ENCODE measurements at regions not wholly inside any gene's neighbourhood (a gene's known extent, or its start where the extent isn't known, plus 50 kb on each side); places are given as distances from the start of the nearest gene placed in this dataset.
A peak's percentile ranks its signal among the peaks of the same experiment; 100 is the strongest.

DNA sequence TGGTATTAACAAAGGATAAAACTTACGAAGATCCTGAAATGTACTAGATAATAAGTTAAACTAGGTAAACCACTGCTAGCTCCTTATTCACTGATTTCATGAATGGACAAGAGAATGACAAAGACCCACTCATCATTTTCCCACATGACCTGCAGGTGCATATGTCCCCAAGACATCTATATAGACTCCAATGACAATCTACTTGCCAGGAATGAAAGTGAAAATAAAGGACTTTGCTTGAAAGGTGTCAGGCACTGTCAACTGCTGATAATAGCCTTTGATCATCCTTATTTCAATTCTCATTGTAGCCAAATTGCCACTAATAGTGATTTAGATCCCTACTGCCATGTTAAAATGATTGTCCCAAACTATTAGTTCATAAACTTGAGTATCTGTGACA lies 321.8 kb downstream of the HACE1 start:
- Mint-ChIP-seq H3K27me3 (peaks cover 10% of the 10 kb centered on the region), H3K27ac (no peak overlapping the region)

DNA sequence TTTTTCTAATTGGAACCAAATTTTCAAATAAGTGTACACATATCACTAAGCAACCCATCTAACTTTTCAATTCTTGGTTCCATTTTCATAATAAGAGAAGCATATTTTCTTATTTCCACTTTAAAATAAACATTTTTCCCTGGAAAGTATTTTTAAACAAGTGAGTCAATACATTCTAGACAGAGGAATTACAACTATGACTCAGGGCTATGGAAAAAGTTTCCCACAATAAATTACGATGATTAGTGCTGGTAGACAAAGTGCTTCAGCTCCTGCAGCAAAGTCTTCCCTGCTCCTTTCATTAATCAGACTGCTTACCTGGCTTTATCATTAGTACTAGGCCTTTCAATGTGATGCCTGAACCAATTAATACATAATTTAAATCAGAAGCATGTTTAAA lies 322.5 kb downstream of the HACE1 start:
- CTCF ChIA-PET = interaction anchor here (3.0 kb wide), 1 partner anchor 11 kb away, joined by 11 read pairs; no protein-coding TSS in a partner anchor
- no peak overlapping the region for H3K27ac Mint-ChIP-seq
- no peak for ATAC-seq

More for the DNA sequence above, 321.8 kb downstream of the HACE1 start:
- no peaks in the 10 kb centered on the region for H3K4me1 Mint-ChIP-seq (ENCODE audit: low read depth)
- no peak for ATAC-seq
- no peak overlapping the region for H3K4me3 Mint-ChIP-seq
- ChIA-PET POLR2A (no interaction called here), CTCF (interaction anchor here (1.9 to 3.0 kb wide), 2 partner anchors 12 kb away, joined by 4 to 11 read pairs; no protein-coding TSS in a partner anchor)
- H3K36me3 Mint-ChIP-seq (ENCODE audit: low read depth) = no peaks in the 10 kb centered on the region
- intact Hi-C loops (cut with micrococcal nuclease) = no loop called here
- H3K9me3 Mint-ChIP-seq = no peaks in the 10 kb centered on the region
- TF ChIP-seq, protein P1, sequence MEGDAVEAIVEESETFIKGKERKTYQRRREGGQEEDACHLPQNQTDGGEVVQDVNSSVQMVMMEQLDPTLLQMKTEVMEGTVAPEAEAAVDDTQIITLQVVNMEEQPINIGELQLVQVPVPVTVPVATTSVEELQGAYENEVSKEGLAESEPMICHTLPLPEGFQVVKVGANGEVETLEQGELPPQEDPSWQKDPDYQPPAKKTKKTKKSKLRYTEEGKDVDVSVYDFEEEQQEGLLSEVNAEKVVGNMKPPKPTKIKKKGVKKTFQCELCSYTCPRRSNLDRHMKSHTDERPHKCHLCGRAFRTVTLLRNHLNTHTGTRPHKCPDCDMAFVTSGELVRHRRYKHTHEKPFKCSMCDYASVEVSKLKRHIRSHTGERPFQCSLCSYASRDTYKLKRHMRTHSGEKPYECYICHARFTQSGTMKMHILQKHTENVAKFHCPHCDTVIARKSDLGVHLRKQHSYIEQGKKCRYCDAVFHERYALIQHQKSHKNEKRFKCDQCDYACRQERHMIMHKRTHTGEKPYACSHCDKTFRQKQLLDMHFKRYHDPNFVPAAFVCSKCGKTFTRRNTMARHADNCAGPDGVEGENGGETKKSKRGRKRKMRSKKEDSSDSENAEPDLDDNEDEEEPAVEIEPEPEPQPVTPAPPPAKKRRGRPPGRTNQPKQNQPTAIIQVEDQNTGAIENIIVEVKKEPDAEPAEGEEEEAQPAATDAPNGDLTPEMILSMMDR (IDR thresholded peaks at IDR 0.05) = no peak
- DNase-seq = no peak

DNA sequence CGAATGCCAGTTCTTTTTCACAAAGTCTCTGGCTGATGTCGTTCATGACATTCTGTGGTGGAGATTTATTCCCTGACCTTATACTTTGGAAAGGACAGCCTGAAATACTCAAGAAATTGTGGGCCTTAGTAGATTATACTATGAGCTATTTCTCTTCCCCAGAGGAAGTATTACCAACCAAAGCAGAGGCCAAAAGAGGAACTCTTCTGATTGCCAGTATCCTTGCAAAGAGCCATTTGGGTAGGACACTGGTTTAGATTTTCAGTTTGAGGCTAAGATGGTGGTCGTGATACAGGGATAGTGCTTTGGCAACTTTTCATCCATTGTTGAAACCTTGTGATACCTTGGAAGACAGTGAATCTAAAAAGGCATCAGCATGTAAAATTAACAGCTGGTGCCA lies 327.3 kb downstream of the HACE1 start:
- TF ChIP-seq, protein P1 (IDR thresholded peaks at IDR 0.05) = no peak
- Mint-ChIP-seq H3K9me3 (no peaks in the 10 kb centered on the region), H3K27ac (no peak overlapping the region), H3K27me3 (peaks cover 5% of the 10 kb centered on the region), H3K36me3 (ENCODE audit: low read depth) (no peaks in the 10 kb centered on the region), H3K4me3 (no peak overlapping the region), H3K4me1 (ENCODE audit: low read depth) (no peaks in the 10 kb centered on the region)
- ChIA-PET POLR2A (no interaction called here), CTCF (no interaction called here)
- intact Hi-C loops (cut with micrococcal nuclease) = no loop called here
- ATAC-seq (no peak), DNase-seq (no peak)

More for the DNA sequence above, 322.5 kb downstream of the HACE1 start:
- Mint-ChIP-seq H3K4me1 (ENCODE audit: low read depth) (no peaks in the 10 kb centered on the region), H3K4me3 (no peak overlapping the region), H3K9me3 (no peaks in the 10 kb centered on the region), H3K27me3 (peaks cover 10% of the 10 kb centered on the region), H3K36me3 (ENCODE audit: low read depth) (no peaks in the 10 kb centered on the region)
- TF ChIP-seq, protein P1 (IDR thresholded peaks at IDR 0.05) = no peak
- no peak for DNase-seq
- intact Hi-C loops (cut with micrococcal nuclease) = no loop called here
- POLR2A ChIA-PET = no interaction called here

DNA sequence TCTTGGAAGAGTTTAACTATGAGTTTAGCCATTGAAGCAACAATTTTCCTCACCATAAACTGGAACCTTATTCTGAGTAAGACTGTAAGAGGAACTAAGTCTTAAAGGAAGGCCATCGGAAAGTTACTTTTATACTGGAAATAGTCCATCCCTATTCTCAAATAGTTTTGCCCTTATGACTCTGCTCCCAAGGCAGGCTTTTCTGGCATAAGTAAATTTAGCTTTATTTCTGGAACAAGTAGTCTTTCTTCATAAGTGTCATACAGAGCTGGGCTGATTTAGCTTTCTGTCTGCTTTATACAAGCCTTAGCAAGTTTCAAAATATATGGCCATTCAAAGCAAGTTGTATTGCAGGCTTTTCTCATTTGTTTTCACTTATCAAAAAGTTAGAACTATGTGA lies 328.1 kb downstream of the HACE1 start:
- no peak for ATAC-seq
- H3K9me3 Mint-ChIP-seq = no peaks in the 10 kb centered on the region
- intact Hi-C loops (cut with micrococcal nuclease) = no loop called here
- no peaks in the 10 kb centered on the region for H3K36me3 Mint-ChIP-seq (ENCODE audit: low read depth)
- ChIA-PET POLR2A (no interaction called here), CTCF (interaction anchor here (0.6 kb wide), 1 partner anchor 318 kb away, joined by 3 read pairs; no protein-coding TSS in a partner anchor)
- H3K4me3 Mint-ChIP-seq = no peak overlapping the region
- no peaks in the 10 kb centered on the region for H3K4me1 Mint-ChIP-seq (ENCODE audit: low read depth)
- TF ChIP-seq, protein P1 (IDR thresholded peaks at IDR 0.05) = no peak
- no peak overlapping the region for H3K27ac Mint-ChIP-seq
- H3K27me3 Mint-ChIP-seq = peaks cover 5% of the 10 kb centered on the region
- DNase-seq = no peak

DNA sequence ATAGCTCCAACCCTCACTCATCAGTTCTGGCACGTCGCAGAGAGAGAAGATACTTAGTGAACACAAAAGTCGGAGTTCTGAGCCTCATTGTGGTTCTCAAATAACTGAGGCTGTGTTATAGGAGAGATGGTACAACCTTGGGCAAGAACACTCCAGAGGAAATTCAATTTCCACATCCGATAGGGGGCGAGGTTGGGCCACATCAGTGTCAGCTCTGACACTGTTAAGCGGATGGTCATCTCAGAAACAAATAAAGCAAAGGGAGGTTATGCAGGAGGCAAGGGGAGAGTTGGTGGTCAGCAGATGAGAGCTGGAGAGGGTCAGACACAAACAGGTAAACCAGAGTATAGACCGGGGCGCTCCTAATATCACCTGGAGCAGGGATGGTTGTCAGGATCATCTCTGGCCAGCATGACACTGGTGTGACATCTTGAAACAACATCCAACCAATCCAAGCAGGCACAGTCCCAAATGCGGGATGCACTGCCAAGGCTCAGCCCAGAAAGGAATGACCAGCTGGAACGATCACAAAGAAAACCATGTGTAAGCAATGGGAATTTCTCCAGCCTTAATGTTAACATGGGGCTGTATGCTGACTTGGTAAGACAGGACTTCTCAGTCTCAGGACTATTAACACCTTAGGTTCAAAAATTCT lies 331.8 kb downstream of the HACE1 start:
- ATAC-seq (no peak), DNase-seq (peak; percentile 12)
- H3K4me1 Mint-ChIP-seq (ENCODE audit: low read depth) = peaks cover 4% of the 10 kb centered on the region
- H3K27me3 Mint-ChIP-seq = peaks cover 3% of the 10 kb centered on the region
- ChIA-PET POLR2A (no interaction called here), CTCF (interaction anchor here (4.2 kb wide), 1 partner anchor 13 kb away, joined by 28 read pairs; no protein-coding TSS in a partner anchor)
- H3K27ac Mint-ChIP-seq = no peak overlapping the region
- intact Hi-C loops (cut with micrococcal nuclease) = no loop called here
- TF ChIP-seq, protein P1 (IDR thresholded peaks at IDR 0.05) = no peak
- H3K36me3 Mint-ChIP-seq (ENCODE audit: low read depth) = no peaks in the 10 kb centered on the region
- no peaks in the 10 kb centered on the region for H3K9me3 Mint-ChIP-seq
- no peak overlapping the region for H3K4me3 Mint-ChIP-seq

All from activated CD8-positive, alpha-beta T cell treated with anti-CD3 and anti-CD28 coated beads for 36 hours (primary cell).